ENCODE measurements at regions not wholly inside any gene's neighbourhood (a gene's known extent, or its start where the extent isn't known, plus 50 kb on each side); places are given as distances from the start of the nearest gene placed in this dataset.

DNA sequence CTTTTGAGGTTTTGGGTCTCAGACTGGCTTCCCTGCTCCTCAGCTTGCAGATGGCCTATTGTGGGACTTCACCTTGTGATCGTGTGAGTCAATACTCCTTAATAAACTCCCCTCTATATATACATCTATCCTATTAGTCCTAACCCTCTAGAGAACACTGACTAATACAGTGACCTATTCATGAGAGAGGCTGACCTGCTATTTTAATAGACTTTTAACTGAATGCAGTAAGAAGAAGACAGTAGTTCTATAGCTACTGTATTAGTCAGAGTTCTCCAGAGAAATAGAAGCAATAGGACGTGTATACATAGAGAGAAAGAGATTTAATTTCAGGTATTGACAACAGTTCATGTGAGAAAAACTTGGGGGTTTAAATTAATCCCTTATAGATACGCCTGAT, 53.3 kb upstream of the SMLR1 start:
- TF ChIP-seq CTCF (IDR thresholded peaks at IDR 0.05), result no peak
- no peak for TF ChIP-seq POLR2A (IDR thresholded peaks at IDR 0.05)
- TF ChIP-seq POLR2AphosphoS5 (IDR thresholded peaks at IDR 0.05; ENCODE audit: insufficient read depth in 1 of 2, low read depth in 1 of 2), result no peak
